ENCODE measurements at regions not wholly inside any gene's neighbourhood (a gene's known extent, or its start where the extent isn't known, plus 50 kb on each side); places are given as distances from the start of the nearest gene placed in this dataset.

DNA sequence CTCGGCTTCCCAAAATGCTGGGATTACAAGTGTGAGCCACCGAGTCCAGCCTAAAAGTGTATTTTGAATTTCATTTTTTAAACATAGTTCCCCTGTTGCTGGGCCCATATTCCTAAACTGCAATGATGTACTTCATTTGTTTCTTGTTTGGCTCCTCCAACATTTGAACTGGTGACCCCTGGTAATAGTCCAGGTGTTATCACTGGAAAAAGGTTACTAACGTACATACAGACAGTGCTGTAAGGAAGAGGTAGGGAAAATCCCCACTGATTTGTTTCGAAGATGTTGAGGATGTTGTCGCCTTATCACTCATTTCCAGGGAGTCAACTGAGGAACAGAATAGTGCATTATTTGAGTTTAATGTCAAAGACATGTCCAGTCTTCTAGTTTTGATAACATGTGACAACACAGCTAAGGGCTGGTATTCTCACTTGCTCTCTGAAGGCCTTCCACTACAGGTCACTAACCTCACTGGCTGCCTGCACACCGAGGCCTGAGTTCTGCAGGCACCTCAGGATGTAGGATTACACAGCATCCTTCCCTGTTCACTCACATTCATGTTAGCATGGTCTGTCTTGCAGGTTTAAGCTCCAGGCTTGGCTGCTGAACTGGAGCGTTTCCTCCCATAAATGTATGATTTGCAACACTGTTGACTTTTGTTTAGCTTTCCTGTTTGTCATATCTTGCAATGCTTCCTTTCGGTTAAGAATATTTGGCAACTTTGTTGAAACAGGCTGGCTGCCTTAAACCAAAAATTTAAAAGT lies 362.8 kb downstream of the INHBA start:
- DNase-seq: no peak

- no peak for DNase-seq
Measured at GRCh38 chr7:41336981-41337380, 365.9 kb downstream of the INHBA start.

- DNase-seq: no peak
Measured at GRCh38 chr7:41336455-41336952, 366.4 kb downstream of the INHBA start.

DNA sequence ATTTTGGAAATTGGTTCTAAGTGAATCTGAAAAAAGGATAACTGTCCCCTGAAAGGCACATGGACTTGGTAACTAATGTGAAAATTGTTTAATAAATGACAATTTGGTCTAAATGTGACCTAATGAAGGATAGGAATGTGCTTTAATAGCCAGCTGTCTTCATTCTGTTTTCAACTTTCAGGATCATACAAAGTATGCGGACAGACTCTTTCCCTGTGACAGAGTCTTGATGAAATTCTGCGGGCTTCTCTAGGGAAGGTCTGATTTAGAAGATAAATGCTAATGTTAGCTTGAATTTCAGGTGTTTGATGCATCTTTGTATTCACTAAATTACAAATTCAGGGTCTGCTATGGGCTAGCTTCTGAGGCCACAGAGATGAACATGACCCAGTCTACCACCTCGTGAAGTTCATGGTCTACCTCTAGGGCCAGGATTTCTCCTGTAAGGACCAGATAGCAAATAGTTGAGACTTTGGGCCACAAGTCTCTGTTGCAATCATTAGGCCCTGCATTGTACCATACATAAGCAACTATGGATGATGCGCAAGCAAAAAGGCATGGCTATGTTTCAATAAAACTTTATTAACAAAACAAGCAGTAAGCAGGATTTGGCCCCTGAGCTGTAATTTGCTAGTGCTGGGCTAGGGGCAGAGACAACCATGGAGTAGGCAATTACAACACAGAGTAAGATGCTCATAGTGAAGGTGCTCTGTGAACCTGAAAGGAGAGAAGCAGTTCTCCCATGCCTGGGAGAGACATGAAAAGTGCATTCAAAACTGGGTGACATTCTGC lies 368.6 kb downstream of the INHBA start:
- no peak for DNase-seq

GRCh38 chr7:41333511-41333910 lies 369.4 kb downstream of the INHBA start:
- no peak for DNase-seq

DNA sequence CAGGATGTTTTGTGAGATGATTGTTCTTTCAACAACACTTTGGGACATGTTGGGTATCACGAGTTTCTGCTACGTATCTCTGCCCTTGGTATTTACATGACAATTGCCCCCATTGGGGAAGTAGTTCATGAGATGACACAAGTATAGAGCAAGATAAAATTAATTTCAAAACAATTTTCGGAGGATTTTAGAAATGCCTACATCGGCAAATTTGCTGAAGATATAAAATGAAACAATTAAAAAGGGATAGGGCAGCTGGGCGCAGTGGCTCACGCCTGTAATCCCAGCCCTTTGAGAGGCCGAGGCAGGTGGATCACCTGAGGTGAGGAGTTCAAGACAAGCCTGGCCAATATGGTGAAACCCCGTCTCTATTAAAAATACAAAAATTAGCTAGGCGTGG lies 371.7 kb downstream of the INHBA start:
- DNase-seq: no peak

DNA sequence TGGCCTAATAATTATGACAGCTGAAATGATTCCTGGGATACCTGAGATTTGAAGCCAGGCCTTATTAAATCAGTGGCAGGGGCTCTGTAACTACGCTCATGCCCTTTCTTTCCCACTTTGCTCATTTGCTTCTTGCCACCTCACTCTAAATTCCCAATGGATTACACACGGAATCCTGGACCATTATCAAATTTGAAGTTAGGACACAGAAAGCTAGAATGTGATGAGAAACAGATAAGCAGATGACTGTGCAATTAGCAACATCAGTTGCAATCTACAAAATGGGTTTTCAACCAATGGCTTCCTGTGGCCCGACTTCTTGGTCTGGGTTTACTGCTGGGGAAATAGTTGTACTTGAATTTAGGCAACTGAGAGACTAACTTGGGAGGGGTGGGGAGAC lies 374.3 kb downstream of the INHBA start:
- DNase-seq: no peak

- DNase-seq: no peak
Measured at GRCh38 chr7:41328131-41328530, 374.8 kb downstream of the INHBA start.

- no peak for DNase-seq
Measured at GRCh38 chr7:41326616-41327015, 376.3 kb downstream of the INHBA start.

DNA sequence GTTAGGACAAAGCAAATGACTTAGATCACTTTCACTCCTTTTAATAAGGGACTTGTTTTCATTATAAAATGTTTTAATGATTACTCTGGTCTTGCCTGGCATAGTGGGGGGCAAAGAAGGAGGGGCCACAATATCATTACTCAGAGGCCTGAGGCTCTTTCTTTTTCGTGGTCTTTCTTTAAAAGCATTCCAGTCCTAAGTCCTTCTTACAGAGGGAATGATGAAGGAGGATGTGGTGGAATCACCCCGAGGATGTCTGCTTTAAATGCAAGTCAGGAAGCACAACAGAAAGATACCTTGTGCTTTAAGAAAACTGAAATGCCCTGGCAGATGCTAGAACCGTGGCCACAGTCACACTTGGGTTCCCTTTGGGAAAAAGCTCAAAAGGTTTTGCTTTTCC lies 379.1 kb downstream of the INHBA start:
- DNase-seq: no peak

GRCh38 chr7:41319581-41319980 lies 383.3 kb downstream of the INHBA start:
- DNase-seq: no peak

DNA sequence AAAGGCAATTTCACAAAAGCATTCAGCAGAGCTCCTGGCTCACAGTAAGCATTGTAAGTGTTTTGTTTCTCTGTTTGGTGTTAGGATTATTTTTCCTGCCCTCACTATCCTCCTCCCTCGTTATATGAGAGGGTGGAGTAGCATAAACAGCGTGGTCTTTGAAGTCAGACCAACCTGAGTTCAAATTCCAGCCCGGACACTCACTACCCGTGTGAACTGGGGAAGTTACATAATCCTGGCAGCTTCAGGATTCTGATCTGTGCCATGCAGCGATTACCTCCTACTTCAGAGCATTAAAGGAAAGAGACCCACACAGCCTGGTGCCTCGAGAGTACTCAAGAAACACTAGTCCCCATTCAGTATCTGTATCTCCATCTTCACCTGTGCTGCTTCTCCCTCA lies 386.5 kb downstream of the INHBA start:
- DNase-seq: no peak

DNA sequence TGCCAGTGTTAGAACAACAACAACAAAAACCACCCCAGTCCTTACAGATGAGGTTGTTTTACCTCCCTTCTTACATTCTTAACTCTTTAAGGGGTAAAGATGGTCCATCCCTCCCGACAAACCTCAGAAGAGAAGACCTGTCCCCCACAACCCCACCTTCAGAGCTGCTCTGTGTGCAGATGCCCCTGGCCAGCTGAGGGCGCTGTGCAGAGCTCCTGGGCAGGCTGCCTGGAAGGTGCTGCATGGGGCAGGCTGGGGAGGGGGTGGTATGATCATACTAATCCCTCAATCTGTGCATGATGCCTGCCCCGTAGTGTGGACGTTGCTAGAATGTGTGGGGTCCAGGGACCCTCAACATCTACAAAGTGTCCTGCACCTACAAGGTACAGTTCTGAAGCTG lies 387.1 kb downstream of the INHBA start:
- no peak for DNase-seq

- no peak for DNase-seq
Measured at GRCh38 chr7:41313171-41313570, 389.7 kb downstream of the INHBA start.

DNA sequence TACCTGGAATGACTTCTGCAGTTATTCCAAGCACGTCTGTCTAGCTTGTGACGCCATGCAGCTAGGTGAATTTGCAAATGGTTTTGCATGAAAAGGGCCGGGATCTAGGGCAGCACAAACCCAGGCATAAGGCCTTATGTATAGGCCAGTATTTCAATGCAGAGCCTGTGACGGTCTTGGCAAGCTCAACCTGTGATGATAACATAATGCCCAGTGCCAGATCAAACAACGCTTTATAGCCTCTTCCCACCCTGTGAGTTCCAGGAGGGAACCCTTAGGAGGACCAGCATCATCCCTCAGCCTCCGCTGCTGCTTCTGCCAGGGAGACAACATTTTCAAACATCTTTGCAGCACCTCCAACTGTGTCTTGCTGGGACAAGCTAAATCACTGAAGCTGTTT lies 390.7 kb downstream of the INHBA start:
- no peak for DNase-seq

DNA sequence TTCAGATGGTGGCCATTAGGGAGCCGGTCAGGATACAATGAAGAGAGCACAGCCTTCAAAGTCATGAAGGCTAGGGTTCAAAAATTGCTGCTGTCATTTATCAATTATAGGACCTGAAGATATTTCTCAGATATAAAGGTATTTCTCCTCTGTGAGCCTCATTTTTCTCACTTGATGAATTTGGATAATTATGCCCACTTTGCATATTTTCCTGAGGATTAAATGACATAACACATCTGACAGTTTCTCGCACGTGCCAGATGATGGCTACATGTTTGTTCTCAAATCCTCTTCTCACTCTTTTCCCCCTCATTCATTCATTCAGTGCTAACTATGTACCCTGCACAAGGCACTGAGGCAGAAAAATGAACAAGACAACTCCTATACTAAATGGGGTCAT lies 391.6 kb downstream of the INHBA start:
- DNase-seq: no peak

GRCh38 chr7:41306486-41306885 lies 396.4 kb downstream of the INHBA start:
- no peak for DNase-seq

- no peak for DNase-seq
Measured at GRCh38 chr7:41305001-41305400, 397.9 kb downstream of the INHBA start.

GRCh38 chr7:41303709-41304108 lies 399.2 kb downstream of the INHBA start:
- DNase-seq: no peak

- DNase-seq: no peak
Measured at GRCh38 chr7:41298409-41298808, 404.5 kb downstream of the INHBA start.

DNA sequence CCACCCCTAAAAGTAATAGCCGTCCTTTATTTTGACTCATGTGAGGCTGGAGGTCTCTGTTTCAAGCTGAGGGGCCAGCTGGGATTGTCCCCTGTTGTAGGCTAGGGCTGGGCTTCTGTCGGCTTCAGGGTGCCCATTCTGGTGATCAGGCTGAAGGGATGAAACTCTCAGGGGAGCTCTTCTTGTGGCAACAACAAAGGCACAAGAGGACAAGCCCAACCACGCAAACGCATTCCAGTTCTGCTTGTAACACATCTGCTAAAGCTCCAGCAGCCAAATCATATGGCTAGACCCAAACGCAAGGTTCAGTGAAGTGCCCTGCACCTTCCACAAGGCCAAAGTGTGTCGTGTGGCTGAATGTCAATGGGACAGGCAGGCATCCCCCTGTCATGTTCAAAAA lies 405.7 kb downstream of the INHBA start:
- DNase-seq: no peak

- DNase-seq: no peak
Measured at GRCh38 chr7:41295455-41295815, 407.5 kb downstream of the INHBA start.

DNA sequence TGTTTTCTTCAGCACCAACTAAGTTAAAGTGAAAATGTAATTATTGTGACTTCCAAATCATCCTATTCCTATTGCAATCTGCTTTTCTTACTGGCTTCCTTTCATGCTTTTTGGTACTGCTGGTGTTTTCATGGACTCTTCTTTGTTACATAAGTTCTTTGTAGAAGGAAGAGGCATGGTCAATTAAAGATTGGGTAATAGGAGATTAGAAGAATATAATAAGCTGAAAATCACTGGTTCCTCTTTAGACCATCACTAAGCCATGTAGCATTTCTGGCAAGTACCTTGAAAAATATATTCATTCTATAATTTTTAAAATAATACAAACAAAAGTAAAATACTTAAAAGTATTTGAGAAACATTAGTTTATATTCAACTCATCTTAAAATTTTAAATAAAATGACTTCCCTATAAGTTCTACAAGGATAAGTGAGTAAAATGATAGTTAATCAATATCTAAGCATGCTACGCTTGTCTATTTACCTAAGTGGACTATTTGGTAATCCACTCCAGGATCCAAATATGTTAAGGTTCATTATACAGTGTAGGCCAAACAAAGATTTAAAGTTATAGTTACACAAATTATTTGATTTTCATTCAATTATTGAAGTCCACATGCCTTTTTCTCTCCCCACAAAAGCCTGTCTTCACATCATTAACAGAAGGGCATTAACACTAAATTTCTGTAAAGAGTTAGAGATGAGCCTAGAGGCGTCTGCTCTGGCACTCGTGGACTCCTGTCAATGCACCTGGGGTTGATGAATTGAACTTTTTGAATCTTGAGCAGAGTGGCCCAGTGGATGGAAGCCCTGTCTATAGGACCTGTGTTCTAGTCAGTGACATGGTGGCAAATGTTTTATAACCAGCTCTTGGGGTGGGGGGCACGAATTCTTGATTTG lies 408.1 kb downstream of the INHBA start:
- no peak for DNase-seq
